GM18520 (cell line): ENCODE measurements at regions not wholly inside any gene's neighbourhood (a gene's known extent, or its start where the extent isn't known, plus 50 kb on each side); places are given as distances from the start of the nearest gene placed in this dataset.

ENCODE experiments used
- ATAC-seq: cut with Tn5 transposase; IDR thresholded peaks from one replicate; pipeline ENCODE4 v1.9.1; 2021; ENCODE audit not compliant: unreplicated experiment

DNA sequence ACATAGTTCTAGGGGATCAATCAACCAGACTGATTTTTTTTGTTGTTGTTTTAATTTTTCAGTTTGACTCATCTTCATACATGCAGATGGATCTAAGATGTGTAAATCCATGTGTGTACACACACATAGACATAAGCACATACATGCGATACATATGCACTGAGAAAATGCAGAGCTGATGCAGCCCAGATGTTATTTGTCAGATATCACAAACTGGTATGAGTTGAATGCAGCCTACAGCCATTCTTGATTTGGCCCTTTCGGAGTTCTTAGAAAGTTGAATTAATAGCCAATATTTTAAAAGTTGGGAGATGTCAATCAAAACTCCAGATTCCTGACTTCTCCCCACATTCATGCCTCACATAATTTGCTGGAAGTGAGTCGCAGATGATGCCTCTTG, 180.4 kb downstream of the SPATA18 start:
- ATAC-seq = no peak

DNA sequence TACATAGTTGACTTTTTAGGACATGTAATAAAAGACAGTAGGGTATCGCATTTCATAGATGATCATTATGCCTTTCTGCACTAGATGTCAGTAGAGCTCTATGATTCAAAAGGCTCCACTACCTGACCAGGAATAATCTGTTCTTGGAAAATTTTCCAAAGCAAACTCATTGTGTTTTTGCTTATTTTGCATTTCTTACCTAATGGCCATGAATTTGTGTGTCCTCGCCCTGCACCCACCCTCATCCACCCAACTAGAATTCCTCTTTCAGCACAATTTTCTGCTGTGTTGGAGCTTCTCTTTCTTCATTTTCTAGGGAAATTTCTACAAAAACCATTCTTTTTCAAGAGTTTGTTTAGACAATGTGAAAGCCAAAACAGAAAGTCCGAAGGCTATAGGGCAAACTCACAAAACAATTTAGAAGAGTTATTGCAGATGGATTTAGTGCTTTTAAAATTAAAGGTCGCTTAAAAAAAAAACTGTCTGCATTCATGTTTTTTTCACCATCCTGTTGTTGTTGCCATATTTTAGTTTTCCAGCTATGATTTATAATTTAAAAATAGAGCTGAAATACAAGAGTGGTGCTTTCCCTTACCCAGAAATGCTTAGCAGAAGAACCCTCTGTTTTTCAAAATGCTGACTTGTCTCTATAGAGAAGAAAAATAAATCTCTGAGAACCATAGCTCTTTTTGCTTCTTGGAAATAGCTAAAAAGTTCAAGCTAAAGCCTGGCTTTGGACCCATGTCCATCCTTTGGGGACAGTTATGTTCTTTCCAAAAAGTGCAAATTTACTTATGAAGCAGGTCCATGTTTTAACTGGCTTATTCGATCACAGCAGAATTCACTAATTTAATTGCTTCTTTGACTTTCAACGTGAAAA, 183.7 kb downstream of the SPATA18 start:
- no peak for ATAC-seq

DNA sequence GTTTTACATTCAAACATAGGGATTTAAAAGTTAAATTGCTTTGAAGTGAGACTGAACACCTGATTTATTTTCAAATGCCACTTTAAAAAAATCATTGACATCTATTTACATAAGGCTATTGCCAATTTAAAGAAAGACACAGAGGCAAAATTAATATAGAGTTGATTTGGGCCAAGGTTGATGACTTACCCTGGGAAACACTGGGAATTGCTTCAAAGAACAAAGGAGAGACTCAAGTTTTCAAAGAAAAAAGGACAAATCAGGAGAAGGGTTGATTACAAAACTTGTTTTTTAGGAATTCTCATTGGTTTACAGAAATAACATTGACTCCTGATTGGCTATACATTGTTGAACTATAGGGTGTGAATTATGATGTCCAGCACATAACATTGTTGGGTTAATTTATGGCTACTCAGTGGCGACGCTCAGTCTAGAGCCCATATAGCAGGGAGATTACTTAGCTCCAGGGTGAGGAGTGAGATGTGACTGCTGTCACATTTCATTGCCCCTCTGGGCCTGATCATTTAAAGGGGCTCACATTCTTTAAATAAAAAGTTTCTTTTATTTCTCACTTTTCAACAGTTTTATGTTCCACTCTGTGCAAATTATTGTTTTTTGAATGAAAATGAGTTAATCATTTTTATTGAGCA, 184.6 kb downstream of the SPATA18 start:
- no peak for ATAC-seq

DNA sequence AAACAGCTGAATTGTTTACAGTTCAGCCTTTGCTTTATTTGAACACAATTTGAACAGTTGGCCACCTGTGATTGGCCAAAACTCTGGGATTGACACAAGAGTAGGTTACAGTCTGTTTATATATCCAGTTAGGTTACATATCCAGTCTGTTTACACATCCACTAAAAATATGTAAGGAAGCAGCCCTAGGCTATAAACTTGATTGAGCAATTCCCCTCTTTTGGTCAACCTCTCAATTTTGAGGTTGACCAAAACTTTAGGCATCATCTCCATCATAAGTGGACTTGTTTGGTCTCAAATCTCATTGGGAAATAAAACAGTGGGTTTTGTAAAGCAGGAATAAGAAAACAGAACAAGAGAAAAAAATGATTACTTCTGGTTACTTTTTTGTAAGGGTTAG, 190.8 kb downstream of the SPATA18 start:
- ATAC-seq = no peak

DNA sequence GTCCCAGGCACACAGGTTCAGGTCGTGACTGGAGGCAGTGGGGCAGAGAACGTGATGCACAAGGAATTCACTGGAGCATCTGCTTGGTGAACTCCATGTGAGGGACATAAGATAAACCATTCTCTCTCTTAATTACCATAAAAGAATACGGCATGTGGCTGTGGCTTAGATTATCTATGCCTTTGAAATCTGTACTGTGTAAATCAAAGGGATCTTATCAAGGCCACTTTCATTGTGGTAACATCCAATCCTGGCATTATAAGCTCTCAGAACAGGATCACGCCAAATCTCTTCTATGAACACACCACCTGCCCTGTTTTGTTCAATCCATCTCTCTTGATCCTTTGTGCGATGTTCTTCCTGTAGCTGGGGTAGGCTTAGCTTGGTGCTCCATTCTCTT, 192.3 kb downstream of the SPATA18 start:
- ATAC-seq = no peak

DNA sequence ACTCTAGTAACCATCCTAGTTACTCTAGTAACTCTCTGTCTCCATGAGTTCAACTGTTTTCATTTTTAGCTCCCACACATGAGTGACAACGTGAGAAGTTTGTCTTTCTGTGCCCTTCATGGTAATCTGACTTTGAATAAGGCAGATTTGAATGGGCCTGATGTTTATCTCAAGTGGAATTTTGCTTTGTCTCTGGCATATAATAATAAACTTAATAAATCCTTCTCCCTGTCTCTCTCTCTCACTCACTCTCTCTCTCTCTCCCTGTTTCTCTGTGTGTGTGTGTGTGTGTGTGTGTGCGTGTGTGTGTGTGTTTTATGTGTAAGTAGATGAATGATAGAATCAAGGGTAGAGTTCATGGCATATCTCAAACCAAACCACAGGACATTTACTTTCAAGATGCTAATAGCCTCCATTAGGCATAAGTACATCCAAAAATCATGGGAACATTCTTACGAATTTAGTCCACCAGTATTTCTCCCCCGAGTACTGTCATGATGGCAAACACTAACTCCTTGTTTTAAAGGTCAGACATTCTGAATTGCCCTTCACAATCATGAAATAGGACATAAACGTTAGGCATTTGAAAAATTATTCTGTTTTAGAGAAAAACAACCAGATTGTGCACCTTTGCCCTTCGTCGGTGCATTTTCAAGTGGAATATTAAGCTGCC, 193.1 kb downstream of the SPATA18 start:
- no peak for ATAC-seq

DNA sequence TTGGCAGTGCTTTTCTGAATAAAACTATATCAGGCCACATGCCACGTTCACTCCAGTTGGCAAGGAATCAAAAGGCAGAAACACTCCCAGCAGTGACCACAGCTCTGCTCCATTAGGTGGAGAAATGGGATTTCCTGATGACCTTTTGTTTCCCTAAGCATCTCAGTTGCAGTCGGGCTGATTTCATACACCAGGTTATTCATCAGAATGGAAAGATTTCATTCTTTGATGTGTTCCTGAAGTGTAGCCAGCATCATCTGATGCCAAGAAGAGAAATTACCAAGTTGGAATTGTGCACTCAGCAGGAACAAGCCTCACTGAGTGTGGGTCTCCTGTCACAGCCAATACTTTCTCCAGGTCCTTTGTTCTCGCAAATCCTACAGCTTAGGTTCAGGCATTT, 193.7 kb downstream of the SPATA18 start:
- ATAC-seq = no peak

DNA sequence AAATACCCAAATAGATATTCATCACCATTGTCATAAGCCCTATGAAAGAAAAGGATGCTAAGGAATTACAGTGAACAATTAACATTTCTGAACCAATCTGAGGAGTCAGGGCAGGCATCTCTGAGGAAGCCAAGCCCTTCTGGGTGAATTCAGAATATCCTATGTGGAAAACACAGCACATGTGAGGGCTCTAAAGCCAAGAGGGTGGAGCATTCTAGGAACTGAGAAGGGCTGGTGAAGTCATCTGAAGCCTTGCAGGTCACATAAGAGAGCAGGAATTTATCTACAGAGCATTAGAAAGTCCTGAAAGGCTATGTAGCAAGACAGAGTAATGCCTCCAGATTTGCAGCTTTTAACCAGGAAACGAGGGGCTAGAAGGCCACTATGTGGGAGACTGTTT, 195.7 kb downstream of the SPATA18 start:
- ATAC-seq = no peak

DNA sequence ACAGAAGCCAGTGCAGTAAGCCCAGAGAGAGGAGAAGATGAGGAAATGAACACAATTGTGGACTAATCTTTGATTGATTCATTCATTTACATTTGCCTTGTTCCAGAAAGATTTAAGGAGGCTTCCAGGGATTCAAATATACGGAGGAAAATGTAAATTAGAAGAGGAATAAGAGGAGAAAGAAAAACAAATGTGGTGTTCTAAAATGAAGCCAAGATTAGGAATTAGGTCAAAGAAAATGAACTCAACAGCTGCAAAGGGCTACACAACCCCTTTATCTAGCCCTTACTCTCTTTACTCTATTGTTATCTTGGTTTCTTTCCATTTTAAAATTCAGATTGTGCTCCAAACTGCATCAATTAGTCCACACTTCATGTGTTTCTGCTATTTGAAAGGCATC, 196.8 kb downstream of the SPATA18 start:
- no peak for ATAC-seq

DNA sequence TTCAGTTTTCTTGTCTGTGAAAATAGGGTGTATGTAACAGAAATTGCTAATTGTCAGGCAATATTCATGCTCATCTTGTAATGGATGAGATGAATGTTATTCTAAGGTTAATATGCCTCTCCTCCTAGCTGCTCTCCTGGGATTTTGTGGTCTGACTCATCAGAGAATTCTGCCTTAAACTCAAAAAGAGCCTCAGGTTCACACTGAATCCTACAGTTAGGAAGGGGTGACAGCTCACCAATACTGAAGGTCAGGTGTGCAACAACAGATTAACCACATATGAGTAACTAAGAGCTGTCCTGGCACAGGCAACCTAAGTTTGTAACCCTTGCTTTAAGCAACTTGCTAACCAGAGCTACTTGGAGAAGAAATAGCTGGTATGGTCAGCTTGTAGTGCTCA, 197.7 kb downstream of the SPATA18 start:
- no peak for ATAC-seq

DNA sequence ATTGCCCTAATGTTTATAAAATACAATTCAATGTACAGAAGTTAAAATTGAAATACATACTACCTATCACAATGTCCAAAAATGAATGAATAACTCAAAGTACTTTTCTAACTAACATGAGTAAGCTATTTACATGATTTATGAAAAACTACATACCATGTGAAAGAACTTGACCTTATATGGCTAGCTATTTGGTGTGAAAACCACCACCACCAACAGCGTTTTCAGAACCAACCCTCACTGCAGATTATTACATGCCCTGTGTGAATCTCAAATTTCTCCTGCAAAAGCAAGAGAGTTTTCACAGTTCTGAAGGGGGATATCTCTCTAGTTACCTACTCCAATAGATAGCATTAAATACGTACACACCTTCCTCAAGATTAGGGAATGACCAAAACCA, 198.5 kb downstream of the SPATA18 start:
- ATAC-seq = peak; percentile 34

DNA sequence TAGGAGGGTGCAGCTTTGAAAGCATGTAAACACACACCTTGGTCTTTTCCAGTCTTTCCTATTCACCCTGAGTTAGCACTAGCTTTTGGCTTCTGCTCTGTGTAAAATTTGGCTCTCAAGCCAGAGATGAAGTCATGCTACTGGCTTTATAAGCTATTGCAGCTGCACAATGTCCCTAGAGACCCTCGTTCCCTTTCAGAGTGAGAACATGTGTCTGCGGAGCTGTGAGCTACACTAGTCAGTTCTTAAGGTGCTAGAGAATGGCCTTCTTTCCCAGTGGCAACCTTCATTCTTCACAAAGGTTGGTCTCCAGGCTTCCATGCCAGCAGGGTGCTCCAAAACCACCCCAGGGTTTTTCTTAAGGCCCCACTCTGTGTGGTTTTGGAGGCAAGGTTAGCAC, 199.1 kb downstream of the SPATA18 start:
- ATAC-seq = peak; percentile 52

DNA sequence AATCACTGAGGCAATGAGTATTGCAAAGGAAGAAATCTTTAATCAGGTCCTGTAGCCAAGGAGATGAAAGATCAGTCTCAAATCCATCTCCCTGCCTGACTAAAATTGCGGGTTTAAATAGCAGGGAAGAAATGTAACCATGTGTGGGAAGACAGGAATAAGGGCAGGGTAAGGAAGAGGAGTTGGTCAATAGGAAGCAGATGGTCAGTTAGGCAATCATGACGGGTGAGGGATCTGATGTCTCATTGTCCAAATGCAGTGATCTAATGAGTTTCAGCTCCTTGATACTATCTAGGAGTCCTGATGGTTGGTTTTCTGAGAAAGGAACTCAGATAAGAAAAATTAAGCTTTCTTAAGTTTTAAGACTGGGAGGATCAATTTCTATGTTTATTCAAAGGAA, 200.8 kb downstream of the SPATA18 start:
- no peak for ATAC-seq

DNA sequence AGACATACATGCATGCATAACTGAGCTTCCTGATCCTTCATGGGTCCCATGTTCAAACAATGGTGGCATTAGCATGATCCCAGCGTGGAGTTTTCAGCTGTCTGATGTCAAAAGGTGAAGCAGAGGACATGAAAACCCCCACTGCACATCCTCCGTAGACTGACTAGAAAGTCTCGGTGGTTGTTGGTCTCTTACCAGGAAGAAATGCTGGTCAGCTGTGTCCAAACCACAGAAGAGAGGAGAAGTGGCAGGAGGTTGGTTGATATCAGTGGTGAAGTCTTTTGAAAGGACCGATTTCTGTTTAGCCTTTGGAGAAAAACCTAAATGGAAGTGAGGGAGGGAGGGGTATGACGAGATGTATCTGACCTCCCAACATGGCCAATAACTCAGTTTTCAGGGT, 201.9 kb downstream of the SPATA18 start:
- ATAC-seq = no peak

DNA sequence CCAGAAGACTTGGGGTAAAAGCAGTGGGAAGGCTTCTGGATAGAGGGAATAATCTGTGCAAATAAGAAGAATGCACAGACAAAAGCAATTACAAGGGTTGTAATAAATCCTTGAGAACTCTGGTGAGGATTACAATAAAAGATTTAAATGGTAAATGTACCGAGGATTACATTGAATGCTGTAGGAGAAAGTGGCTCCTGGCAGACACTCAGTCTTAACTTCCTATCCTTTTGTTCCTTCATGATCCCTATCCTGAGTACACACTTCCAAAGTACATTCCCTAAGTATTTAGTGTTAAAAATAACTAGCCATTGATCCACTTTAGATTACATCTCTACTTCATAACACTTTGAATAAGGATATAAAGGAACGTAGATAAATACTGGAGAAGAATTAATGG, 205.4 kb downstream of the SPATA18 start:
- ATAC-seq = no peak

DNA sequence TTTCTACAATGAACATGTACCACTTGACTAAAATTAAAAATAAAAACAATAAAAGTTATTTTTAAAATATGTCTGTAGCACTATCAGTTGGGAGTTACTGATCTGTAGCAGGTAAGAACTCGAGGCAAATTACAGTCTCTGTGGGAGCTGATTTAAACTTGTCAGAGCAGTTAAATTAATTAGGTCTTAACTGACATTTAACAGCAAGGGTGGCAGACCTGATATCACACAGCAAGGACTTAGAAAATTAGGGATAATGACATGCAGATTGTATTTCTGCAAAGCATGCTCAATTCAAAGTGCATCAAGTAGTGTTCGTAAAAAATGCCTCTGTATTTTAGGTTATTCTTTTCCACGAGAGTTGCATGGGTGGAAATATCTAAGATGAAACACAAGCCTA, 208.9 kb downstream of the SPATA18 start:
- no peak for ATAC-seq

DNA sequence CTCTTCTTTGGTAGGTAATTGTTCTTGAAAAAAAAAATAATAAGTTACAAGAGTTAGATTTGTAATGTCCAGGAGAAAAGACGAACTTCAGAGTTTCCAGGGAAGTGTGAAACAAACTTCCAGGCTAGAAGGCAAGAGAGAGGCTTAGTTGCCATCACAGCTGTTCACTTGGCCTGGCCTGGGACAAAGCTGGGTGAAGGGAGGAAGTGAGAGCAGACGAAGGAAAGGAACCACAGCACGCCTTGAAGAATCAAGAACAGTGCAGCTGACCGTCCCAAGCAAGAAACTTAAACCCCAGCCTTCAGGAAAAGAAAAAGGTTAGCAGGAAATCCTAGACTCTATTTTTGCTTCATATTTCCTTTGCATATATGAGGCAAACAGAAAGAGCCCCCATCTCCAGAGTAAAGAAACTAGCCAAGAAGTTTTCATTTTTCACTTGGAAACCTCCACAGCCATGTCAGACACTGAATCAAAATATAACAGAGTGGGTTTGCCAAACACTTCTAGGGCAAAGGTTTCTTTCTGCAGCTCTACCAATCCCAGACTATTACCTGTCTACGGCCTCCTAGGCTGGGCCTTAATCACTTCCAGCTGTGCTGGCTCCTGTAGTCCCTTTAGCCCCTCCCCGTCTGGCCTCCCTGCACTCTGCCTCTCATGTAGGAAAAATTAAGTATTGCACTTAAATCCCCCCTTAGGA, 209.6 kb downstream of the SPATA18 start:
- no peak for ATAC-seq

DNA sequence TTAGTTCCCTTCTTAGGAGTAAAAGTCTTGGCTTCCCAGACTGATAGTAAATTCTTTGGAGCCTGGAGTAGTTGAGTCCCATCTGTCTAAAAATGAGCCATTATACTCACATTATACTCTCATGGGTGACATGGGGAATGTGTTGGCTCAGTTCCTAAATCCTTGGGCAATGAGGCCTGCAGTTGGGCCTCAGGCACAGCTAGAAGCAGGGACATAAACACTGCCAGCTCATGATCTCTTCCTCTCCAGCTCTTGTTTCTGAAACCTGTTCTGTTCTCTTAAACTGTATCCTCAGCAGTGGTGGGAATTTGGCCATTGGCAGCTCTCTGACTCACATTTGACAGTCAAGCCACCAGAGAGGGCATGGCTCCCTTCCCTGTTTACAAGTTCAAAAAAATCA, 212.5 kb downstream of the SPATA18 start:
- ATAC-seq = no peak

DNA sequence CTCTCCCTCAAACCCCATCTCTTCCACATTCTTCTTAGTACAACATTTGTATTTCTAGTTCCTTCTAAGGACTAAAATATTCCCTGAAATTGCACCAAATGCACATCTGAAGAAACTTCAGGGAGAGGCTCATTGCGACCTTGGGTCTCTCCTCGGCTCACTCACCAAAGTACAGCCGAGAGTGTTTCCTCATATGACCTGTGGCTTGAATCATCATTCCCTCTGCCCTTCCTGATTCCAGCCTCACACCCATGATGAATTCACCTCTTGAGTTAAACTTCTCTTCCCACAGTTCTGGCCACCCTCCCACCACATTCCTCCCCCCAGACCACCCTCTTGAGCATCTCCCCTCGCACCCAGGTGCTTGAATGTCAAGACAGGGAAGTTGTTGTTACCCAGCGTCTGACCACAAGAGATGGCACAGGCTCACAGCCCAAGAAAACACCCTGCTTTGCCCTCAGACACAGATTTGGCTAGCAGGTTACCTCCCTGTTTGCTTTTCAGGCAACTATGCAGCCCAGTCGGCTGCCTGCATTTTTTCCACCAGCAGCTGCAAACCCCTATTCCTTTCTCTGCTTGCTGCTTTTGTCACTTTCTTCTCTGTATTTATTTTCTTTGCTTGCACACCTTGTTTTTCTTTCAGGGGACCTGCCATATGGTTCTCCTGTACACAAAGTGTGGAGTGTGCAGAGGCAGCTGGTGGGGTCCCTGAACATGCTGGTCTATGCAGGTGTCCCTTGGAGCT, 214.8 kb downstream of the SPATA18 start:
- ATAC-seq = no peak

DNA sequence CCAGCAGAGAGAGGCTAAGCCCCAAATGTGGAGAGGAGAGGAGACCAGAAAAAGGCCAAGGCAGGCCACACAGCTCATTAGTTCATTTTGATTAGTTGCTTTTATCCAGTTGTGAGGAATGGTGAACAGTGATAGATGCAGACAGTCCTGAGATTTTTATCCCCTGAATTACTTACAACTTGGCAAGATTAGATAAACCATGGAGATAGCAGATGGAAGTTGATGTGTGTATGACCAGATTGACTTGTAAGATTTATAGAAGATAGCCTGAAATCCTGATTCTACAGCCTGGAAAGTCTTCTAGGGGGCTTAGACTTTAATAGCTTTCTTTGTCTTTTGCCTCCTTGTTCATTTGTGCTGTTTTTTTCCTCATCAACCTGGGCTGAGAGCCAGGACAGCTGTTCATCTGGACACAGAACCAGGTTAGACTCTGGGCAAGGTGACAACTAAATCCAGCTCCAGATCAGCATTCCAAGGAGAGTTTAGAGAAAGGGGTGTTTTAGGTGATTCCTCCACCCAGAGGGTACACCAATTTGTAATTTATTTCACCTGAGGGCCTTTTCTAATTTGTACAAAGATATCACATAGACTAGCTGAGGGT, 215.5 kb downstream of the SPATA18 start:
- no peak for ATAC-seq
